AG04450 (cell line): ENCODE measurements at regions not wholly inside any gene's neighbourhood (a gene's known extent, or its start where the extent isn't known, plus 50 kb on each side); places are given as distances from the start of the nearest gene placed in this dataset.

Source experiments
- CTCF ChIA-PET: fragments of 300-600, 350-600 bp; formaldehyde crosslinking; extraction: SDS; loops from one replicate; lab custom pipeline; 2022; ENCODE audit warnings: antibody characterized with exemption, inconsistent platforms; lab: Charles Lee
- POLR2A ChIA-PET: fragments of 350-600 bp; formaldehyde crosslinking; extraction: SDS; loops from one replicate; lab custom pipeline; 2021; ENCODE audit warnings: antibody characterized with exemption, inconsistent platforms; lab: Yijun Ruan, JAX
- DNase-seq: peaks from one replicate; pipeline ENCODE4 v3.0.0-alpha.2; 2011; ENCODE audit warnings: low read depth, low spot score
- H3K27ac ChIP-seq: one replicate; pipeline ENCODE4 v1.5.1; 2012; ENCODE audit warnings: low read depth, low read length, control low read depth
- H3K27me3 ChIP-seq: one replicate; pipeline ENCODE4 v1.6.0; 2012; ENCODE audit warnings: low read length; ENCODE audit not compliant: control insufficient read depth, insufficient read depth
- H3K4me3 ChIP-seq: 2 replicates; pipeline ENCODE4 v1.5.1; 2011; ENCODE audit warnings: mild to moderate bottlenecking, low read depth, low read length, control low read depth
- H3K9me3 ChIP-seq: 2 replicates; pipeline ENCODE4 v1.5.1; 2012; ENCODE audit warnings: low read length; ENCODE audit not compliant: control insufficient read depth, insufficient read depth
- TF ChIP-seq, protein P1 (sequence below): IDR thresholded peaks from 2 replicates; pipeline ENCODE4 v1.5.1; 2011; ENCODE audit warnings: low read depth, low read length, control low read depth, inconsistent platforms

DNA sequence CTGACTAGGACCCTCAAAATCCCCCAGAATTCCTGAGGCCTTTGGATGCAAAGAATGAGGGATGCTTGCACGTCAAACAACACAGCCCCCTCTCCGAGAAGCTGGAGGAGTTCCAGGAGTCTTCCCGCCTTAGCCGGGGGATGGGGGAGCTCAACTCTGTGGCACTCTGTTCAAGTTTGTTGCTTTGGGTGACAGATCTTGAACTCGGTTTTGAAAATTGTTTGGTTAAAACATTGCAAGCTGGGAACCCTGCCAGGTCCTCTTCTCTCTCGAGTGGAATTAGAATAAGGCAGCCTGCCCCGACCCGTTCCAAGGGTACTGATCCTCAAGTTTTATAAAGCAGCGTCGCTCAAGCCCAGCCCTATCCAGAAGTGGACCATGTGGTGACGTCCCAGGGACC lies 244.1 kb downstream of the LOXHD1 start:
- Histone ChIP-seq H3K27me3 (peaks cover 7% of the 10 kb centered on the region), H3K9me3 (no peaks in the 10 kb centered on the region), H3K27ac (no peak overlapping the region), H3K4me3 (no peak overlapping the region)
- TF ChIP-seq, protein P1, sequence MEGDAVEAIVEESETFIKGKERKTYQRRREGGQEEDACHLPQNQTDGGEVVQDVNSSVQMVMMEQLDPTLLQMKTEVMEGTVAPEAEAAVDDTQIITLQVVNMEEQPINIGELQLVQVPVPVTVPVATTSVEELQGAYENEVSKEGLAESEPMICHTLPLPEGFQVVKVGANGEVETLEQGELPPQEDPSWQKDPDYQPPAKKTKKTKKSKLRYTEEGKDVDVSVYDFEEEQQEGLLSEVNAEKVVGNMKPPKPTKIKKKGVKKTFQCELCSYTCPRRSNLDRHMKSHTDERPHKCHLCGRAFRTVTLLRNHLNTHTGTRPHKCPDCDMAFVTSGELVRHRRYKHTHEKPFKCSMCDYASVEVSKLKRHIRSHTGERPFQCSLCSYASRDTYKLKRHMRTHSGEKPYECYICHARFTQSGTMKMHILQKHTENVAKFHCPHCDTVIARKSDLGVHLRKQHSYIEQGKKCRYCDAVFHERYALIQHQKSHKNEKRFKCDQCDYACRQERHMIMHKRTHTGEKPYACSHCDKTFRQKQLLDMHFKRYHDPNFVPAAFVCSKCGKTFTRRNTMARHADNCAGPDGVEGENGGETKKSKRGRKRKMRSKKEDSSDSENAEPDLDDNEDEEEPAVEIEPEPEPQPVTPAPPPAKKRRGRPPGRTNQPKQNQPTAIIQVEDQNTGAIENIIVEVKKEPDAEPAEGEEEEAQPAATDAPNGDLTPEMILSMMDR, result no peak
- POLR2A ChIA-PET, result no interaction called here
- no peak for DNase-seq
- CTCF ChIA-PET, result interaction anchor here (1.3 kb wide), 1 partner anchor 9 kb away, joined by 3 read pairs; no protein-coding TSS in a partner anchor

DNA sequence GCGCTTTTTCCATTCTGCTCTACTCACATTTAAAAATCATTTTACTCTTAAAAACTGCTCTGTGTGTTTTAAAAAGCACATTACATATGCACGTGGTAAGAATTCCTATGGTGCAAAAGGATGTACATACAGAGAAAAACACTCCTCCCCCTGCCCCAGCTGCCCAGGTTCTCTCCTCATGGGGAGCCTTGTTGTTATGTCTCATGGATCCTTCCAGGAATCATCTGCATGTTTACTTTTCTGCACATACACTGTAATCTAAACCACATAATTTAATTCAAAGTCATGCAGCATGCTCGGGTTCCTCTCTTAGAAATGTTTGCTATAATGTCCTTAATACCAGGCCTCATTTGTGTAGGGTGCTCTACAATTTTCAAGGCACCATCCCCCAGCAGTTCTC lies 243.3 kb downstream of the LOXHD1 start:
- no peaks in the 10 kb centered on the region for H3K9me3 ChIP-seq
- peaks cover 7% of the 10 kb centered on the region for H3K27me3 ChIP-seq
- DNase-seq, result no peak
- TF ChIP-seq, protein P1, result no peak
- ChIA-PET CTCF (no interaction called here), POLR2A (no interaction called here)
- H3K4me3 ChIP-seq, result no peak overlapping the region
- H3K27ac ChIP-seq, result no peak overlapping the region

DNA sequence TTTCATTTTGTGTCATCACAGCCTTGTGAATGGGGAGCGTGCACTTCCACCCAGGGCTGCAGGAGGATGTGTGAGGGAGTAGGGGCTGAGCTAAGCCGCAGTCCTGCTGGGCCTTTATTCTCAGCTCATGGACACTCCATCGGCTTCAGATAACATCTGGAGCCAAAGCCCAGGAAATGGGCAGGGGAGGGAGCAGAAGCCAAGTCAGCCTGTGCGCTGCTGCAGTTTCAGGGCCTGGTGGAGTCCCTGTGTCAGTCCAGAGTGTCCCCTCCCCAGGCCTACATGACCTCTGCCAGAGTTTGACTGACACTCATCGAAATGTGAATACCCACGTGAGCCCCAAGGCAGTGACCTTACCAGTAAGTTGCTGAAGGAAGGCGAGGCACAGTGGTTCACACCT lies 242.2 kb downstream of the LOXHD1 start:
- TF ChIP-seq, protein P1, result no peak
- ChIA-PET CTCF (no interaction called here), POLR2A (no interaction called here)
- H3K9me3 ChIP-seq, result no peaks in the 10 kb centered on the region
- H3K27me3 ChIP-seq, result peaks cover 7% of the 10 kb centered on the region
- H3K27ac ChIP-seq, result no peak overlapping the region
- DNase-seq, result no peak
- H3K4me3 ChIP-seq, result no peak overlapping the region

GRCh38 chr18:46415532-46416252 lies 241.3 kb downstream of the LOXHD1 start:
- H3K9me3 ChIP-seq, result no peaks in the 10 kb centered on the region
- no peak overlapping the region for H3K4me3 ChIP-seq
- ChIA-PET POLR2A (no interaction called here), CTCF (no interaction called here)
- TF ChIP-seq, protein P1, result no peak
- H3K27me3 ChIP-seq, result peaks cover 7% of the 10 kb centered on the region
- no peak for DNase-seq
- no peak overlapping the region for H3K27ac ChIP-seq

DNA sequence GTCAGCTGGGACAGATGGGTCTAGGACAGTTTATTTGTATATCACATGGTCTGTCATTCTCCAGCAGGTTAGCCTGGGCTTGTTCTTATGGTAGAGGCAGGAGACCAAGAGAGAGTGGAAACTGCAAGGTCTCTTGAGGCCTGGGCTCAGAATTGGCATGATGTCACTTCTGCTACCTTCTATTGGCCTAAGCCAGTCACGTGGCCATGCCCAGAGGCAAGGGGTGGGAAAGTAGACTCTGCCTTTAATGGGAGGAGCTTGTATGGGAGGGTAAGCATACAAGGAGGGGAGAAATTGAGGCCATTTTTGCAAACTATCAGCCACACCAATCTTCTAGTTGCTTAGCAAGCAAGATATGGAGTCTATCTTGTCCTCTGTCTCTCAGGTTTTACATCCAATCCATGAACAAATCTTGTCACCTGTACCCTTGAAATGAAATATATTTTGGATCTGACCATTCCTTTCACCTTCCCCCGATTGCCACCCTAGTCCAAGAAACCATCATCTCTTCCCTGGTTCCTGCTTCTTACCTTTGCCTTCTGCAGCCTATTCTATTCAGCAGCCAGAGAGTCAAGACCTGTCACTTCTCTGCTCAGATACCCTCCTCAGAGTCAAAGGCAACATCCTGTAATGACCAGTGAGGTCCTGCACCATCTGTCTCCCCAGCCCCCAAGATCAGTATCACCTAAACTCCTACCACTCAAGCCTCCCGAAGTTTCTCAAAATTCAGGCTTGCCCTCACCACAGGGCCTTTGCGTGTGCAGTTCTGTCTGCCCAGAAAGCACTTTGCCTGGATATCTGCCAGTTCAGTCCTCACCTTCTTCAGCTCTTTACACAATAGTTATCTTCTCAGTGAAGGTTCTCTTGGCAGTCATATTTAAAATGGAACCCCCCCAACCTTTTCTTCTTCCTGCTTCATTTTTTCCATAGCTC lies 240.0 kb downstream of the LOXHD1 start:
- H3K27ac ChIP-seq, result no peak overlapping the region
- ChIA-PET POLR2A (no interaction called here), CTCF (no interaction called here)
- TF ChIP-seq, protein P1, result no peak
- H3K4me3 ChIP-seq, result no peak overlapping the region
- H3K9me3 ChIP-seq, result no peaks in the 10 kb centered on the region
- peaks cover 10% of the 10 kb centered on the region for H3K27me3 ChIP-seq
- DNase-seq, result no peak
